PC-9 (cell line): ENCODE measurements at regions not wholly inside any gene's neighbourhood (a gene's known extent, or its start where the extent isn't known, plus 50 kb on each side); places are given as distances from the start of the nearest gene placed in this dataset.

Experiments
- BruUV-seq: library from RNA; stranded (reverse); fragments of 400-500 nt; replicated peaks from 2 replicates; lab custom pipeline; 2021; lab: Mats Ljungman, UMichigan
- CTCF ChIA-PET: fragments of 300-600 bp; sonication (Branson Sonifier 250); formaldehyde crosslinking; loops from one replicate; lab custom pipeline; 2022; ENCODE audit warnings: antibody characterized with exemption; lab: Charles Lee
- POLR2A ChIA-PET: fragments of 300-600 bp; sonication (Branson Sonifier 250); formaldehyde crosslinking; loops from one replicate; lab custom pipeline; 2022; ENCODE audit warnings: antibody characterized with exemption; ENCODE audit not compliant: unreplicated experiment; lab: Charles Lee
- DNase-seq, 2 experiments: peaks; one replicate each; pipeline versions ENCODE4 v3.0.0 to v3.0.0-alpha.2; 2015 to 2022; ENCODE audit warnings: mixed read lengths in 1 of 2
- H2AFZ ChIP-seq: fragments of 200-600 bp; sonication (generic); 2 replicates; pipeline ENCODE4 v1.8.1; 2017; ENCODE audit warnings: antibody characterized with exemption
- H3F3A ChIP-seq: fragments of 200-600 bp; sonication (generic); 2 replicates; pipeline ENCODE4 v1.8.1; 2017; ENCODE audit warnings: antibody characterized with exemption, mild to moderate bottlenecking, low read depth; ENCODE audit not compliant: insufficient read depth
- H3K27ac ChIP-seq: fragments of 200-600 bp; sonication (generic); 2 replicates; pipeline ENCODE4 v1.6.1; 2016; ENCODE audit warnings: mixed run types
- H3K27me3 ChIP-seq: fragments of 200-600 bp; sonication (generic); 2 replicates; pipeline ENCODE4 v1.6.1; 2016; ENCODE audit warnings: low read depth, mixed run types; ENCODE audit not compliant: insufficient read depth
- H3K36me3 ChIP-seq: fragments of 200-600 bp; sonication (generic); 2 replicates; pipeline ENCODE4 v1.6.1; 2016; ENCODE audit warnings: low read depth, mixed run types
- H3K4me1 ChIP-seq: fragments of 200-600 bp; sonication (generic); replicated peaks from 2 replicates; pipeline ENCODE4 v1.6.1; 2016; ENCODE audit warnings: mixed run types; ENCODE audit not compliant: insufficient read depth
- H3K4me2 ChIP-seq: fragments of 200-600 bp; sonication (generic); 2 replicates; pipeline ENCODE4 v1.6.1; 2017; ENCODE audit warnings: mixed run types
- H3K4me3 ChIP-seq: fragments of 200-600 bp; sonication (generic); 2 replicates; pipeline ENCODE4 v1.6.1; 2016; ENCODE audit warnings: mixed run types
- H3K79me2 ChIP-seq: fragments of 200-600 bp; sonication (generic); 2 replicates; pipeline ENCODE4 v1.6.1; 2017; ENCODE audit warnings: low read depth, mixed run types
- H3K9me2 ChIP-seq: fragments of 200-600 bp; sonication (generic); 2 replicates; pipeline ENCODE4 v1.8.1; 2017; ENCODE audit warnings: mild to moderate bottlenecking; ENCODE audit not compliant: insufficient read depth
- H3K9me3 ChIP-seq: fragments of 200-600 bp; sonication (generic); 2 replicates; pipeline ENCODE4 v1.8.1; 2016; ENCODE audit warnings: low read depth; ENCODE audit not compliant: insufficient read depth
- H4K20me1 ChIP-seq: fragments of 200-600 bp; sonication (generic); 2 replicates; pipeline ENCODE4 v1.8.1; 2017; ENCODE audit not compliant: insufficient read depth
- EZH2 ChIP-seq: fragments of 200-600 bp; sonication (generic); IDR thresholded peaks from 2 replicates; pipeline ENCODE4 v1.8.0; 2017; ENCODE audit warnings: antibody characterized with exemption, low read depth
- intact Hi-C: fragments of 100-400 bp; cut with micrococcal nuclease; formaldehyde crosslinking; loops from one replicate; pipeline ENCODE4 v1.10.0; 2022; ENCODE audit not compliant: unreplicated experiment
- TF ChIP-seq, protein P1 (sequence below): fragments of 200-600 bp; sonication (generic); conservative IDR thresholded peaks from 2 replicates; pipeline ENCODE4 v1.6.1; 2017; ENCODE audit warnings: mixed run types, antibody characterized with exemption, mild to moderate bottlenecking, moderate library complexity

DNA sequence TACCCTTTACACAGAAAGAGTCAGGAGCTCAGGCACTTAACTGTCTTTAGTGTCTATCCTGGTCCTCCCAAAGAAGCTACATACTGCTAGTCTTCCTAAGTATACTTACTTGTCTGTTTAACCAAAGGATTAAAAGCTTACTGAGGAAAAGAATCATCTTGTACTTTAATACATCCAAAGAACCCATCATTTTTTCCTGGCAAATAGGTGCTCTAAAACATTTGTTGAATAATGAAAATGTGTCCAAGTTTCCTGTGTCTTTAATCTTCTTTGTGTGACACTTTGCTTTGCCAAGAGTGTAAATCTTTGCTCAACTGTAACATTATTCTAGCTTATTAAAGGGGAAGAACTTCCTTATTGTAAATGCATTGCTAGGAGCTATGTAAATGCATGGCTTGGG lies 519.2 kb downstream of the OTOL1 start:
- Histone ChIP-seq H4K20me1 (no peaks in the 10 kb centered on the region), H3K9me3 (no peaks in the 10 kb centered on the region), H3K79me2 (no peaks in the 10 kb centered on the region), H3K4me1 (no peaks in the 10 kb centered on the region), H3K4me3 (no peak overlapping the region), H3K27ac (no peak overlapping the region), H3K36me3 (no peaks in the 10 kb centered on the region), H3K27me3 (no peaks in the 10 kb centered on the region), H3K4me2 (no peak overlapping the region), H3F3A (no peaks in the 10 kb centered on the region), H3K9me2 (no peaks in the 10 kb centered on the region), H2AFZ (no peak overlapping the region)
- no peak for DNase-seq
- ChIA-PET POLR2A (no interaction called here), CTCF (no interaction called here)
- TF ChIP-seq EZH2: no peak
- TF ChIP-seq, protein P1, sequence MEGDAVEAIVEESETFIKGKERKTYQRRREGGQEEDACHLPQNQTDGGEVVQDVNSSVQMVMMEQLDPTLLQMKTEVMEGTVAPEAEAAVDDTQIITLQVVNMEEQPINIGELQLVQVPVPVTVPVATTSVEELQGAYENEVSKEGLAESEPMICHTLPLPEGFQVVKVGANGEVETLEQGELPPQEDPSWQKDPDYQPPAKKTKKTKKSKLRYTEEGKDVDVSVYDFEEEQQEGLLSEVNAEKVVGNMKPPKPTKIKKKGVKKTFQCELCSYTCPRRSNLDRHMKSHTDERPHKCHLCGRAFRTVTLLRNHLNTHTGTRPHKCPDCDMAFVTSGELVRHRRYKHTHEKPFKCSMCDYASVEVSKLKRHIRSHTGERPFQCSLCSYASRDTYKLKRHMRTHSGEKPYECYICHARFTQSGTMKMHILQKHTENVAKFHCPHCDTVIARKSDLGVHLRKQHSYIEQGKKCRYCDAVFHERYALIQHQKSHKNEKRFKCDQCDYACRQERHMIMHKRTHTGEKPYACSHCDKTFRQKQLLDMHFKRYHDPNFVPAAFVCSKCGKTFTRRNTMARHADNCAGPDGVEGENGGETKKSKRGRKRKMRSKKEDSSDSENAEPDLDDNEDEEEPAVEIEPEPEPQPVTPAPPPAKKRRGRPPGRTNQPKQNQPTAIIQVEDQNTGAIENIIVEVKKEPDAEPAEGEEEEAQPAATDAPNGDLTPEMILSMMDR: no peak
- intact Hi-C loops: no loop called here
- no TSS peak for BruUV-seq

DNA sequence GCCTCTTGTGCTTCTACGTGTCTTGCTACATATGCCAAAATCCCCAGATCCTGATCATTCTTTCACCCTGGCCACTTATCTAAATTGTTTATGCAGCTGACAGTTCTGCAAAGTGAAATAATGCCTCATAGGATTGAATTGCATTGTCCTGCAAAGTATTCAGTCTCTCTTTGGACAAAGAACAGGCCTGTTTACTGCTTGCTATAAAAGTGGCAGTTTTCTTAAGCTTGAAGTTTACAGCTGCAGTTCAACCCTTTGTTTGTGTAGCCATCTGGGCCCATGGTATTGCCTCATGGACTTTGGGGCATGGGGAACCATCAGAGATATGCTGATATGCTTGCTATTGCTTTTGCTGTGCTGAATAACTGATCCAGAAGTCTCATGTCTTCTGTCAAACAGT lies 523.2 kb downstream of the OTOL1 start:
- H2AFZ ChIP-seq: no peak overlapping the region
- no peak overlapping the region for H3K4me3 ChIP-seq
- no peaks in the 10 kb centered on the region for H3F3A ChIP-seq
- no peaks in the 10 kb centered on the region for H3K4me1 ChIP-seq
- H3K27ac ChIP-seq: no peak overlapping the region
- no peaks in the 10 kb centered on the region for H3K27me3 ChIP-seq
- no peaks in the 10 kb centered on the region for H4K20me1 ChIP-seq
- no peak overlapping the region for H3K4me2 ChIP-seq
- DNase-seq: no peak
- TF ChIP-seq, protein P1: no peak
- TF ChIP-seq EZH2: no peak
- no peaks in the 10 kb centered on the region for H3K9me2 ChIP-seq
- H3K9me3 ChIP-seq: no peaks in the 10 kb centered on the region
- no peaks in the 10 kb centered on the region for H3K36me3 ChIP-seq
- intact Hi-C loops: no loop called here
- H3K79me2 ChIP-seq: no peaks in the 10 kb centered on the region
- ChIA-PET CTCF (no interaction called here), POLR2A (no interaction called here)
- no TSS peak for BruUV-seq

DNA sequence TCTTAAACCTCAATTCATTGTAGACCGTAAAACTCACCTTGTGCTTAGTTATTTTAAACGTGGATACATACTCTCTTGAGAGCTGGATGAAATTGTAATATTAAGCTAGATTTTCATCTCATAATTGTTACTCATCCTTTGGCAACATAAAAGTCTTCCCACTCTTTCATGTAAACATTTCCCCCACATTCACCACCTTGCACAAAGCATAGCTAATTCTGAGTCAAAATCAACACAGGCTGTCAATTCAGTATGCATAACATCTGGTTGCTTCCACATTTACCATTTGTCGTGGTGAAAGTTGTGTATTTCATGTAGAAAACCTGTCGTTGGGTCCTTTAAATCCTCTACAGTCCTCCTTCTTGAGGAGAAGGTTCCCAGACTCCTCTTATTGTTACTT lies 524.6 kb downstream of the OTOL1 start:
- no peak overlapping the region for H3K27ac ChIP-seq
- no peaks in the 10 kb centered on the region for H4K20me1 ChIP-seq
- BruUV-seq: no TSS peak
- ChIA-PET POLR2A (interaction anchor here (0.8 kb wide), 1 partner anchor 38 kb away, joined by 3 read pairs; no protein-coding TSS in a partner anchor), CTCF (no interaction called here)
- no peaks in the 10 kb centered on the region for H3K27me3 ChIP-seq
- no peaks in the 10 kb centered on the region for H3K79me2 ChIP-seq
- H3K36me3 ChIP-seq: no peaks in the 10 kb centered on the region
- DNase-seq: no peak
- intact Hi-C loops: no loop called here
- H3K4me3 ChIP-seq: no peak overlapping the region
- H3K4me2 ChIP-seq: no peak overlapping the region
- no peak overlapping the region for H2AFZ ChIP-seq
- no peaks in the 10 kb centered on the region for H3K4me1 ChIP-seq
- no peaks in the 10 kb centered on the region for H3K9me3 ChIP-seq
- H3F3A ChIP-seq: no peaks in the 10 kb centered on the region
- TF ChIP-seq, protein P1: no peak
- TF ChIP-seq EZH2: no peak
- H3K9me2 ChIP-seq: no peaks in the 10 kb centered on the region
